A673 (cell line): ENCODE measurements at regions not wholly inside any gene's neighbourhood (a gene's known extent, or its start where the extent isn't known, plus 50 kb on each side); places are given as distances from the start of the nearest gene placed in this dataset.
A peak's percentile ranks its signal among the peaks of the same experiment; 100 is the strongest.

ENCODE experiments used
- BruUV-seq: library from RNA; stranded (reverse); fragments of 400-500 nt; replicated peaks from 2 replicates; lab custom pipeline; 2021; lab: Mats Ljungman, UMichigan
- CTCF ChIA-PET: fragments of 300-600 bp; sonication (Branson Sonifier 250); formaldehyde crosslinking; loops from one replicate; lab custom pipeline; 2022; ENCODE audit warnings: antibody characterized with exemption; lab: Charles Lee
- POLR2A ChIA-PET: fragments of 300-600 bp; sonication (Branson Sonifier 250); formaldehyde crosslinking; loops from one replicate; lab custom pipeline; 2022; ENCODE audit warnings: antibody characterized with exemption; ENCODE audit not compliant: low non-redundant PET; lab: Charles Lee
- DNase-seq: peaks from one replicate; pipeline ENCODE4 v3.0.0-alpha.2; 2015; ENCODE audit warnings: low spot score
- H3K27ac ChIP-seq: fragments of 200-600 bp; sonication (generic); 2 replicates; pipeline ENCODE4 v1.5.1; 2016; ENCODE audit warnings: mixed run types, low read depth, mild to moderate bottlenecking, mixed read lengths, antibody characterized with exemption, low read length; ENCODE audit not compliant: poor library complexity, severe bottlenecking
- H3K27me3 ChIP-seq: fragments of 200-600 bp; sonication (generic); replicated peaks from 2 replicates; pipeline ENCODE4 v1.6.1; 2017; ENCODE audit warnings: mixed run types, low read depth, mild to moderate bottlenecking, mixed read lengths, antibody characterized with exemption, low read length; ENCODE audit not compliant: insufficient read depth, poor library complexity
- H3K36me3 ChIP-seq: fragments of 200-600 bp; sonication (generic); 2 replicates; pipeline ENCODE4 v1.6.1; 2016; ENCODE audit warnings: mixed run types, mild to moderate bottlenecking, mixed read lengths, antibody characterized with exemption, low read length; ENCODE audit not compliant: insufficient read depth, poor library complexity, severe bottlenecking
- H3K4me1 ChIP-seq: fragments of 200-600 bp; sonication (generic); 2 replicates; pipeline ENCODE4 v1.6.1; 2017; ENCODE audit warnings: mixed run types, mild to moderate bottlenecking, mixed read lengths, antibody characterized with exemption, low read length; ENCODE audit not compliant: insufficient read depth, poor library complexity, severe bottlenecking
- H3K4me3 ChIP-seq: fragments of 200-600 bp; sonication (generic); 2 replicates; pipeline ENCODE4 v1.5.1; 2016; ENCODE audit warnings: low read depth, mixed run types, mild to moderate bottlenecking, mixed read lengths, low read length; ENCODE audit not compliant: poor library complexity, severe bottlenecking
- H3K9me3 ChIP-seq: fragments of 200-600 bp; sonication (generic); 2 replicates; pipeline ENCODE4 v1.6.1; 2016; ENCODE audit warnings: mixed run types, low read depth, mild to moderate bottlenecking, mixed read lengths, antibody characterized with exemption, low read length; ENCODE audit not compliant: poor library complexity, severe bottlenecking
- CTCF ChIP-seq: fragments of 300-800, 200-600 bp; sonication (generic); conservative IDR thresholded peaks from 2 replicates; pipeline ENCODE4 v1.5.1; 2017; ENCODE audit warnings: low read depth, mild to moderate bottlenecking, antibody characterized with exemption, low read length, moderate library complexity, mixed read lengths
- EZH2 ChIP-seq: fragments of 200-600 bp; sonication (generic); IDR thresholded peaks from 2 replicates; pipeline ENCODE4 v1.6.1; 2017; ENCODE audit warnings: borderline replicate concordance, low read depth, mild to moderate bottlenecking, mixed read lengths, antibody characterized with exemption, low read length; ENCODE audit not compliant: poor library complexity, severe bottlenecking
- intact Hi-C: fragments of 100-400 bp; cut with micrococcal nuclease; formaldehyde crosslinking; loops from one replicate; pipeline ENCODE4 v1.10.0; 2022; ENCODE audit not compliant: unreplicated experiment

GRCh38 chr11:116610190-116610589 is 162.6 kb downstream of the BUD13 start:
- TF ChIP-seq CTCF = no peak
- no peak for TF ChIP-seq EZH2
- no peak for DNase-seq
- ChIA-PET CTCF (no interaction called here), POLR2A (no interaction called here)
- Histone ChIP-seq H3K4me1 (no peaks in the 10 kb centered on the region), H3K27ac (no peak overlapping the region), H3K27me3 (peaks cover 42% of the 10 kb centered on the region), H3K4me3 (no peak overlapping the region), H3K36me3 (no peaks in the 10 kb centered on the region), H3K9me3 (no peaks in the 10 kb centered on the region)
- intact Hi-C loops = no loop called here
- BruUV-seq = no TSS peak

GRCh38 chr11:116607027-116607426 is 165.8 kb downstream of the BUD13 start:
- Histone ChIP-seq H3K27ac (no peak overlapping the region), H3K4me3 (no peak overlapping the region), H3K4me1 (no peaks in the 10 kb centered on the region), H3K9me3 (no peaks in the 10 kb centered on the region), H3K27me3 (peaks cover 23% of the 10 kb centered on the region), H3K36me3 (no peaks in the 10 kb centered on the region)
- intact Hi-C loops = no loop called here
- ChIA-PET POLR2A (no interaction called here), CTCF (no interaction called here)
- no peak for DNase-seq
- BruUV-seq = no TSS peak
- TF ChIP-seq EZH2 (no peak), CTCF (no peak)

GRCh38 chr11:116605543-116606459 is 167.0 kb downstream of the BUD13 start:
- POLR2A ChIA-PET = no interaction called here

More at GRCh38 chr11:116605543-116606459, 167.0 kb downstream of the BUD13 start:
- H3K4me1 ChIP-seq = no peaks in the 10 kb centered on the region
- peak; percentile 66 for DNase-seq
- no peak overlapping the region for H3K4me3 ChIP-seq
- intact Hi-C loops = no loop called here
- TF ChIP-seq CTCF = peak; percentile 57
- TF ChIP-seq EZH2 = no peak
- no peaks in the 10 kb centered on the region for H3K9me3 ChIP-seq
- BruUV-seq = no TSS peak
- H3K27me3 ChIP-seq = peaks cover 12% of the 10 kb centered on the region
- H3K36me3 ChIP-seq = no peaks in the 10 kb centered on the region
- CTCF ChIA-PET = no interaction called here
- no peak overlapping the region for H3K27ac ChIP-seq
